NCI-H2171 treated with DMSO at 0.1 percent for 48 hours (cell line): ENCODE measurements at regions not wholly inside any gene's neighbourhood (a gene's known extent, or its start where the extent isn't known, plus 50 kb on each side); places are given as distances from the start of the nearest gene placed in this dataset.

Source experiments
- DNase-seq: peaks from one replicate; lab custom pipeline; 2025; lab: John Stamatoyannopoulos, UW

DNA sequence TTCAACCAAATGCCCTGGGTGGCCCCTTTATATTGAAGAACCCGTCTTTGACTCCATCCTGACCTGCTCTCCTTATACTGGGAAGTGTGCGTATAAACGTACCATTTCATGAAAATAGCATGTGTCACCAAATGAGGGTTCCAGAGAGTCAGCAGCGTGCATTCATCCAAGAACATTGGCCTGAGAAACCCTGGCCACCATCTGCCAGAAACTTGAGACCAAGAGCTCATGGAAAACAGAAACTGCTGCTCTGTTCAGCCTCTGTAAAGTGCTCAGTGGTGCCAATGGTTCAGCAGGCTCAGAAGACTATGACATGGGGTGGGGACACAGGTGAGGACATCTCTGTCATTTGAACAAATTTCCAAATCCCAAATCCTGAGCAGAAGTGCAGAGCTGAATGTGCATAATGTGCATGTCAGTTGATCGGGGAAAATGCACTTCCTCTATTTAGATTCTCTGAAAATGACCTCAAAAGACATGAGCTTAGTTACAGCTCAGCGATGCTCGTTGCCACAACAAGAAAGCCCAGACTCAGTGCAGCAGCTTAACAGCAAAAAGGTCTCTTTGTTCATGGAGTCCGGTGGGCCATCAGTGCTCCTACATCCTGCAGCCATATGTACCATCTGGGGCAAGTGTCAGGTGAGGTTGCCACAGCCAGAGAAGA lies 176.1 kb downstream of the ATPSCKMT start:
- DNase-seq: no peak

DNA sequence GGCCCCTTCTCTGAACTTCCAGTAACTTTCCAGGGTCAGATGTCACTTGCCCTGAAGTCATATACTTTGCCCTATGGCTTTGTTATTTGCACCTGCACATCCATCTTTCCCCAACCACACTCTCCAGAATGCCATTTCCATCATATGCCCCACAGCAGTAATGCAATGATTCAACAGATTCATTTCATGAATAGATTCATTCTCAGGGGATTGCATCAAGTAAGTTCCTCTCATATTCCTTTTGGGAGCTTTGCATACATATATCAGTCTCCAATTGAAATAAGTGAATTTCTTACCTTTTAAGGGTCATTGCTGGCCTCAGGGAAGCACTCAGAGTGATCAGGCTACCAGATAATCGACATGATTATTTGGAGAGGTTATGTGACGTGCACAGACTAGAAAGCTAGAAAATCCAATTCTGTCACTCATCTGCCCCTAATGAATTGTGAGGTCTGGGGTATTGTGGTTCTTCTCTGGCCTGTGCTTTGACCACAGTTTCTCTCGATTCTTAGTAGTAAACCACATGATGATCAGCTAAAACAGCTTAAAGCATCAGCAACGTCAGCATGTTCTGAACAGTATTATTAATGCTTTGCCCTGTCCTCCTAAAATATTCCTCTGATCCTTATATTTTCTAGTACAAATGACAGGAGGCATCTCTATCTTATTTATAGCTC lies 179.9 kb downstream of the ATPSCKMT start:
- DNase-seq: no peak

DNA sequence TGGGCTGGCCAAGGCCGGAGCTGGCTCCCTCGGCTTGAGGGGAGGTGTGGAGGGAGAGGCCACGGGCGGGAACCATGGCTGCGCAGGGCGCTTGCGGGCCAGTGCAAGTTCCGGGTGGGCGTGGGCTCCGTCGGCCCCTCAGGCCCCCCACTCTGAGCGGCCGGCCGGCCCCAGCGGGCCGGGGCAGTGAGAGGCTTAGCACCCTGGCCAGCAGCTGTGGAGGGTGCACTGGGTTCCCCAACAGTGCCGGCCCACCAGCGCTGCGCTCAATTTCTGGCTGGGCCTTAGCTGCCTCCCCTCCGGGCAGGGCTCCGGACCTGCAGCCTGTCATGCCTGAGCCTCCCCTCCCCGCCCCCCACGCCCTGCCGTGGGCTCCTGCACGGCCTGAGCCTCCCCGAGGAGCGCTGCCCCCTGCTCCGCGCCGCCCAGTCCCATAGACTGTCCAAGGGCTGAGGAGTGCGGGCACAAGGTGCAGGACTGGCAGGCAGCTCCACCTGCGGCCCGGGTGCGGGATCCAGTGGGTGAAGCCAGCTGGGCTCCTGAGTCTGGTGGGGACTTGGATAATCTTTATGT lies 184.2 kb downstream of the ATPSCKMT start:
- no peak for DNase-seq

DNA sequence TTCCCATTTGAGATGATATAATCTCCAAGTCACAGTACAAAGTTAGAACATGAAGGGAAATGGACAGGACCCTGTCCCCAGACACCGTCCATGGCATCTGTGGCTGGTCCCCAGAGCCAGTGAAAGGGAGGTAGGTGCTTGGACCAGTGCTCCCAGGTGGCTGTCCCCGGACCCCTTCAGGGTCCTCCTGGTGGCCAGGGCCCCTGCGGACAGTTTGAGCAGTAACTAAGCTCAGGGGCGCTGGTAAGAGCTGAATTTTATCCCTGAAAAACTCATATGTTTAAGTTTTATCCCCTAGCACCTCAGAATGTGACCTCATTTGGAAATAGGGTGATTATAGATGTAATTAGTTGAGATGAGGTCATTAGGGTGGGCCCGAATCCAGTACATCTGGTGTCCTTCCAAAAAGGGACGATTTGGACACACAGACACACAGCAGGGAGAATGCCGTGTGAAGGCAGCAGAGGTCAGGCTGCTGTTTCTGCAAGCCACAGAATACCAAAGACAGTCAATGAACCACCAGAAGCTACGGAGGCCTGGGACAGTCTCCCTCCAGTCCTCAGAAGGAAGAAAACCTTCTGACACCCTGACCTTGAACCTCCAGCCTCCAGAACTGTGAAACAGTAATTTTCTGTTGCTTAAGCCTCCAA lies 185.0 kb downstream of the ATPSCKMT start:
- DNase-seq: no peak

DNA sequence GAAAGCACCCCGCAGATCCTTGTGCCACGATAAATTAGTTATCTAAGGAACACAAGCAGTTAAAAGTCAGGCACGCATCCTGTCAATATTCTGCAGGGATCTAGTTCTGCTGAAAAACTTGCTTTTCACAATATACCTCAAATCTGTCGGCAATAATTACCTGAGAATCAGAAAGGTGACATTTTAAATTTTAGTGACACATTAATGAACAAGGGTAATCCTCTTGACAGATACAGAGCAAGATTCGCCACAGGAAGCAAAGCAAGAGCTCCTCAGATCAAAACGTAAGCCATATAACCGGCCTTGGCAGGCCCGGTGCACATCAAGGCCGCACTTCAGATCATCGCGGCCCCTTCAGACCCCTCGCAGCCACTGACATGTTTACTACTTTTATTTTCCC lies 185.7 kb downstream of the ATPSCKMT start:
- DNase-seq: no peak

DNA sequence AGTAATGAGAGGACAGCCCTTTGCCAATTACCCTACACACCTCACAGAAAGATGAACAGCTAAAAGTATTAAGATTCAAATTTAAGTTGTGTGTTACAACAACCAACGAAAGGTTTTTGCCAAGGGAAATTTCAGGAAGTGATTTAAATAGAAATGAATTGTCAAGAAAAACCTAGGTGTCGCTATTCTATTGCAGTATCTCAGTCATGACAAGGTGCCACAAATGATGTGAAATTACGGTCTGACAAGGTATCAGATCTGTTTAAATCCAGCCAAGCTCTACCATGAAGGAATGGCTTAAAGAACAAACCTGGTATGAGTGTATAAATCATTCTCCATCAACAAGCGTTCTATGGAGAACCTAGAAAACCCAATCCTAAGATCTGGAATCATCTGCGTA lies 189.7 kb downstream of the ATPSCKMT start:
- no peak for DNase-seq

DNA sequence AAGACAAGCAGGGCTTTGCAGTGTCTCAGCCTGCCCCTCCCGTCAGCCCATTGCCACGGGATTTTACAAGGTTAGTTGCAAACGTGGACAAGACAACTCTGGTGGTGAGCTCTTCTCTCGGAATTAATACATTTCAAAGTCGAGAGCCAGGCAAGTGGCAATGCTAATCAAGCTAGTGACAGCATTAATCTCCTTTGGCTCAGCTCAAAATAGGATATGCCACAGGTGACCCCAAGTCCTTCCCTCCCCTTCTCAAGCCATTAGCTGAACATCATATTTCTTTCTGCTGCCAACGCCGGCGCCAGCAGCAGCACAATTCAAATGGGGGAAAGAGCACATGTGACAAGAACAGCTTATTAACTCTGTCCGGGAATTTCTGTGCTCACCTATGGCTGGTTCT lies 190.1 kb downstream of the ATPSCKMT start:
- DNase-seq: no peak

DNA sequence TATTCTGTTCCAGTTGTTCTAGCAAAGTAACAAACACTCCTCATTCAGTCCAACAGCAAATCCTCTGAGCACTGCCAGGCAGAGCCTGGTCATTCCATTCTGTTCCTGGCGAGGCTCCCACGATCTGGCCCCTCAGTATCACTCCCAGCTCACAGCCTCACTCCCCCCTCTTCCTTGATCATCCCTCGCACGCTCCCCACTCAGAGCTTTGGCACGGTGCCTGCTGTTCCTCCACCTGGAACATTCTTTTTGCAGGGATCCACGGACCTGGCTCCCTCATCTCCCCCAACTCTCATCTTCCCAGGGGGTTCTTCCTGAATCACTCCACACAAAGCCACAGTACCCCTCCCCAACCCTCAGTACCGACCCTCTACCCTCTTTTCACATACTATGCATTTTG lies 192.3 kb downstream of the ATPSCKMT start:
- no peak for DNase-seq

DNA sequence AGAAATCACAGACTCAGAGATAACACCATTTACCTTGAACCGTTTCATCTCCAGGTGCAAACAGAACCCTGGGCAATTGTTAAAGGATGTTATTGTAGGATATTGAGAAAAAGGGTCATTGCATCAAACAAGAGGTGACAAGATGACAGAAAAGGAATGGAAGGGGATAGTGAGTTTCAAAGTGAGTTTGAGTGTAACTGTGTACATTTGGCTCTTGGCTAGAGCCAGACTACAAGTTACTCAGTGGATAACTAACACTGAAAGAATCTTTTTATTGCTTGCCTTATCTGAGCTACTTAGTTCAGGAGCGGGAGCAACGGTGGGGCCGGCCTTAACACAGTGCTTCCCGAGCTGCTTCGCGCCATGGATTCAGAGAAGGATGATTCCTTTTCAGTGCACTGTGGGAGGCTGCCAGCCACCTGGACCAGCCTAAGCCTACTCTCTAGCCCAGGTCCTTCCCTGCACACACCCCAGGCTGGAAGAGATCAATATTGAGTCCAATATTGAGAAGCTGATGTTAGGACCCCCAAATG lies 193.4 kb downstream of the ATPSCKMT start:
- DNase-seq: no peak

DNA sequence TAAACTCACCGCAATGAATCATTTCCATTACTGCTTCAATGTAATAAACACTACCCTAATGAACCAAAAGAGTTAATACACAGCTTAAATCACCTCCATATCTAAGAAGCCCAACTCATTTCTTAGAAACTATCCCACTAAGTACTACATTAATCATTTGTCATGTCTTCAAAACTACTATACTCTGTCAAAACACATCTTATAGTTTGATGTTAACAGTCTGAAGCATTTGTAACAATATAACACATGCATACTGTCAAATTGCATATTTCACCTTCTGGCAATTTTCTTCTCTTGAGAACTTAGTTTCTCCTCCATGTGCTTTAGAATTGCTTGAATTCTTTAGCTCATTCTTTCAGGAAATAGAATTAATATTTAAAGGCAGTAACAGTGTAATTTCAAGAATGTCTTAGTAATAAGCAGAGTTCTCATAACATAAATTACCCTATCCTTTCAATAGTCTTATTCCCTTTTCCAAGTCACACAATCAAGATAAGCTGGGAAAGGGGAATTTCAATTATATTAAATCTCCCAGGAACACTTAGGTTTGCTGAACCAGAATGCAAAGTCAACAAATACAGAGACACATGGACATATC lies 199.7 kb downstream of the ATPSCKMT start:
- no peak for DNase-seq

DNA sequence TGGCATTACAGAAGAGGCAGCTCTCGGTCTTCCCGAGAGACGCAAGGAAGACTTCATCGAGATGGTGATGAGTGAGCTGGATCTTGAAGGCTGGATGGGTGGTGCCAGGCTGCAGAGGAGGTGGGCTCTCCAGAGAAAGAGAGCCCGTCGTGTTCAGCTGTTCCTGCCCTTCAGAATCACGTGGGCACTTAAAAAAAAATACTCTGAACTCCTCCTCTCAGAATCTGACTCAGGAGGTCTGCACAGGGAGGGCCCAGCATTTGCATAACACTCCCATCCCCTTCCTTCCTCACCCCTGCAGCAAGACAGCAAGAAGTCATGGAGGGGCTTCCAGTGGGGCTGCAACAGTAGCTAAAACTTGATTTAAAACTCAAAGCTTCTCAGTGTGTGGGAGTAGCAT lies 203.0 kb downstream of the ATPSCKMT start:
- peak; percentile 22 for DNase-seq

DNA sequence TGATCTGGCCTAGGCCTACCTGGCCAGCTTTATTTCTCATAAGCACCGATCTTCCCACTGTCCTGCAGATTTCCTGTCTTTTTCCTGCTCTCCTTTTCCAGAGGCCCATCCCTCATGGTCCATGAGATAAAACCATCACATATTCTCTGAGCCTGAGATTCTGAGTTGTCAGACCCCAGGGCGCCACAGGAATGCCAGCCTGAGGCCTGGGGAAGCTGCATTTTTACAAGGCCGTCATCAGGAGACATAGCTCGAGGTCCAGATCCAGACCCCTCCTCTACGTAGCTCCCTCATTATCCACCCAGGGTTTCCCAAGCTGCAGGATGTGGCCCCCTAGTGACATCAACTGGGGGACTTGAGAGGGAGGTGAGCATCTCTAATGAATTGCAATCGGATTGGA lies 204.3 kb downstream of the ATPSCKMT start:
- no peak for DNase-seq

DNA sequence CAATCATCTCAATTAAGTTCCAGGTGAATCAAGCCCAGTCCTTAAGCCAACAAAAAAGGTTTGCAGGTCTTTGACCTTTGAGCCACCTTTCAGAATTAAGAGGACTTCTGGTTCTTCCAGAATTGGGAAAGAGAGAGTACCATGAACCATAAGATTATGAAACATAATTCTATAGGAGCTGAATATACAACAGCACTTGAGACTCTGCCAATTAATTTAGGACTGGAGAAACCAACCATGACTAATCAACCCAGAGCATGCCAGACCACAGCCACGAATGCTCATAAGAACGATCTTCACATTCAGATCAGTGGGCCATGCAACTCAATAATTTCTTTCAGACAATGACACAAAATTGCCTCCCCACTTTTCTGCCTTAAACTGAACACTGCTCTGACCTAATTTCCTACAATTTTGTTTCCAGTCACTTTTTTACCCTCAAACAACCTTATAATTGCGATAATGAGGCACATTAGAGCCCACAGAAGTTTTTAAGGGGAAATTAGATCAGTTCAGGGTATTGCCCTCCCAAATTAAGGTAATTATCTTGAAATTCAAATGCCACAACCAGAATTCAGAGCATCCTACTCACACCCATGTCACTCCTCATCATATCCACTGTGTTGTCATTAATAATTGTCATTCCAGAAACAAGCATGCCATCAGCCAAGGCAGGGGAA lies 213.4 kb downstream of the ATPSCKMT start:
- no peak for DNase-seq

DNA sequence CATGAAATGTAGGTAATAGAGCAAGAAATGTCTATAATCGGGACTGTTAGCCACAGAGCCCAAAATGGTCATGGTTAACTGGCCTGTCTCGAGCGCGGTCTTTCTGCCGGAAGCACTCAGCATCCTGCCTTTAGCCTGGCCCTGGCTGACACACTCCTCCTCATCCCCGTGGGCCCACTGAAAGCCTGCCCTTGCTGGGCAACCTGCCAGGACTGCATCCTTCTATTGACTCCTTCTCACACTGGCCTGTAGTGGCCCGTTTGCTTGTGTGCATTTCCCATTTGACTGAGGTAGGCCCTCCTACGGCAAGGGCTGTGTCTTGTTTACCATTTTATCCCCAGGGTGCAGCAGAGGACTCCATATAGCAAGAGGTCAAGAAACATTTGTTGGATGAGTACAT lies 215.7 kb downstream of the ATPSCKMT start:
- no peak for DNase-seq

DNA sequence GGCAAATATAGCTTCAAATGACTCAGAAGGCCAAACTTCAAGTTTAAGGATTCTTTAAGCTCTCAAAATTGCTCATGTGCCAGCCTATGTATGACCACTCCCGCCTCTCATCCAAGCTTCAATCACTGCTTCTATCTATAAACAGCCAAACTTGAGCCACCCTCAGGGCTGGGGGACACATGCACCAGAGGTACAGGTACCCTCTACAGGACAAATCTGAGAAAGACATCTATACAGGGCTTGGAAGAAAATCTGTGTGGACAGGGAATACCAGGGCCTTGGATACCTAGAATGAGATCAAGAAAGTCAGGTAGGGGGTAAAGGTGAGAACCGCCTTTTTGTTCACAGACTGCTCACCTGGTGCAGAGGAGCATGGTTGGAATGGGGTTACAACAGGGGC lies 217.9 kb downstream of the ATPSCKMT start:
- DNase-seq: no peak

DNA sequence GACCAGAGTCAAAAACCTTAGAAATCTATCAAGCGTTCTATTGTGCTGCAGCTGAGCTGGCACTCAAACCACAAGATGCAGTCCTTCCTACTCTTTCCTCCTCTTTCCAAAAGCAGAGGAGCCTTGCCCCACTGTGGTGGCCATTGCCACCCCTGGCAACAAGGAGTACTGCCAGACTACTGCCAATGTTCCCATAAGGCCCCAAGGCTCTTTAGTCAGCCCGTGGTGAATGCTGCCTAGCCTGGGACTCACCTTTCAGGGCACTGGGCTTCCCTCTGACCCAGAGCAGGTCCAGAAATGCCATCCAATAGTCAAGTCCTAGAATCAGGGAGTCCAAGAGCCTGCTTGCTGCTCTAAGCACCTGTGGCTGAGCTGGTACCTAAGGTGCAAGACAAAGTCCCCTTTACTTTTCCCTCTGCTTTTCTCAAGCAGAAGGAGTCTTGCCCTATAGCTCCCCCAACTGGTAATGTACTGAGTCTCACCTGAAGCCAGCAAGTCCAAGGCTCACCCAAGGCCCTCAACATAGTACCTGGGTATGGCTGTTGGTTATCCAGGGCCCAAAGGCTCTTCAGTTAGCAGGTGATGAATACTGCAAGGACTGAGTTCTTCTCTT lies 219.4 kb downstream of the ATPSCKMT start:
- no peak for DNase-seq

DNA sequence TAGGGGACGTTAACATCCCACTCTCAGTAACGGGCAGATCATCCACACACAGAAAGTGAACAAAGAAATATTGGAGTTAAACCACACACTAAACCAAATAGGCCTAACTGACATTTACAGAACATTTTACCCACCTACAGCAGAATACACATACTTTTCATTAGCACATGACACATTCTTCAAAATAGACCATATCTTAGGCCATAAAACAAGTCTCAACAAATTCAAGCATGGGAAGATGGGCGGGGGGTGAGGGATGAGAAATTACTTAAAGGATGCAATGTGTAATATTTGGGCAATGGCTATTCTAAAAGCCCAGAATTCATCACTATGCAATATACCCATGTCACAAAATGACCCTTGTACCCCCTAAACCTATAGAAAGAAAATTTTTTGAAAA lies 226.2 kb downstream of the ATPSCKMT start:
- DNase-seq: no peak

DNA sequence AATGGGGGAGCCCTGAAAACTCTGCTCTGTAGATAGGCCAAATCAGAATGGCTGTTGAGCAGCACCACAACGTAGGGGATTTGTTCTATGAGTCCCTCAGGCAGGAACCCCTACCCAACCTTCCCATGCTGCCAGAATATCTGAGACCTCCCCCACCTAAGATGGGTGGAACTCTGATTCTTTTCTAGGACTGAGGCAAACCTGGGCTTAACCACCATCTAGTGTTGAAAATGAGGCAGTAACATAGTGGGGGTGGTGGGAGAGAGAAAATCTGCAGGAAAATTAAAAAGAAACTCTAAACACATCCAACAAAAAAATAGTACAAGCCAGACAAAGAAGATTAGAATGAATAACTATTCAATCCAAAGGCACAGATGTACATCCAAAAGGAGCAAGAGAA lies 228.4 kb downstream of the ATPSCKMT start:
- DNase-seq: no peak

DNA sequence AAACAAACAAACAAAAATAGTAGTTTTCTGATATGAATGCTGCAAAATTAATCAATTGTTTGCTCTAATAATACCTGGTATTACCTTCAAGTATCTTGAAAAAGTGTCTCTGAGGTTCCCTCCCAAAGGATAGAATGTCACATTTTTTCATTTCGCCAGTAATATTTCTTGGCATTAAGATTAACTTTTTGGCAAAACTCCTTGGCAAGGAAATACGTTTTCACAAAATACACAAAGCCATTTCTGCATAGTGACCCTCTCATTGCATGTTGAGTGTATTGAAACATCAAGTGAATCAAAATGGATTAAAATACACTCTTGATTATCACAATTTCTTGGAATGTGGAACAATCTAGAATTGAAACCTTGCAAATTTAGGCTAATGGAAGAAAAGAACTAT lies 230.5 kb downstream of the ATPSCKMT start:
- no peak for DNase-seq

DNA sequence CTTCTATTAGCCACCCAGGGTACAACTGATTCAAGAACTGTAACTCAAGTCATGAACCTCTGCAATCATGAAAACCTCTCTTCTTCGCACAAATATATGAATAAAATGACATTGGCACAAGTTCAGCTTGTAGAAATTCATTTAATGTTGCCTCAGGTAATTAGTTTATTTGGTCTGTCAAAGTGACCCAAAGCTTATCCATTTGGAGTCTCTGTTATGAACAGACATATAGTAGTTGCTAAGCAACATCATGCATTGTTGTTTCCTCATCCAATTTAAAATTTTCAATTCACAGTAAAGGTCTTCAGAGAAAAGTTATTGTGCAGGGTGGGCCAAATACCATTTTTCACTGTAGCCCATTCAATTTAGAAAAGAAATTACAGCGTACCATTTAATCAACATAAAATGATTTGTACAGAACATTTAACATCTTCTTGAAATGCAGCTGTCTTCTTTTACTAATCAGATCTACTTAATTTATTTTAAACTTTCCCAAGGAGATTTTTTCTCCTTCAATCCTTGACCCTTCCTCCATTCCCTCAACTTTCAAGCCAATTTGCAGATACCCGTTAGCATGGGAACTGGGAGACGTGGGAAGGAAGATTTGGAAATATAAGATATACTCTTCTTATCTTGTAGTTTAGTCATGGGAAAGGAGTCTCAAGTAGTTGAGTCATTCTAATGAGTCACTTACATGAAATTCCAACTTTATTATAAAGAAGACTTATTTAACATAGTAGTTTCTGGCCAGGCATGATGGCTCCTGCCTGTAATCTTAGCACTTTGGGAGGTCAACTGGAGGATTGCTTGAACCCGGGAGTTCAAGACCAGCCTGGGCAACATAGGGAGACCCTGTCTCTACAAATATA lies 231.3 kb downstream of the ATPSCKMT start:
- no peak for DNase-seq

DNA sequence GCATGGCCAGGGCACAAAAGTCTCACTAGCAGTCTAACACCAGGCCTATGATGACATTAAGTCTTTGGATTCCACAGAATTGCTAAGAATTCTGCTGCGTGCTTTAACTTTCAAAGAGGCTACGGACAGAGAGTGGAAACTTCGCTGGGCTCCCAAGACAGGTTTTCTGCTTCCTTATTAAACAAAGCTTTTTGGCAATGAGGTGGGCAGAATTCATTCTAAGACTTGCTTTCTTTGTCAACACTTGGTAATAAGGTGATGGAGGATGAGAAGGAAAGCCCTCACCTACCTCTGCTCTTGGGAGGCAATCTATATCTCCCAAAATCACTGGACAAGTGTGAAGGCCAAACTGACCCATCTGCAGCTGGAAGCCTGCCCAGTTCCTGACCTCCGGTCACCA lies 231.9 kb downstream of the ATPSCKMT start:
- no peak for DNase-seq
